Testis (tissue), 2 donors: ENCODE measurements at regions not wholly inside any gene's neighbourhood (a gene's known extent, or its start where the extent isn't known, plus 50 kb on each side); places are given as distances from the start of the nearest gene placed in this dataset.

Experiments
- CTCF ChIP-seq, 3 experiments: fragments of 450-650 bp in 2 of 3; fragments of 200-600 bp in 1 of 3; sonication (generic) in 1 of 3; IDR thresholded peaks; one replicate each; pipeline ENCODE4 v1.5.1; 2016 to 2019; ENCODE audit warnings: antibody characterized with exemption in 3 of 3, mild to moderate bottlenecking in 2 of 3, moderate library complexity in 1 of 3
- POLR2A ChIP-seq: fragments of 450-650 bp; IDR thresholded peaks from one replicate; pipeline ENCODE4 v1.6.1; 2017; ENCODE audit warnings: antibody characterized with exemption, mild to moderate bottlenecking, moderate library complexity

- TF ChIP-seq CTCF (IDR thresholded peaks at IDR 0.05) (no peak), POLR2A (no peak)
Observed at GRCh38 chr5:75960129-75960528, 123.1 kb upstream of the SV2C start.
